CD4-positive, alpha-beta T cell (primary cell): ENCODE measurements at regions not wholly inside any gene's neighbourhood (a gene's known extent, or its start where the extent isn't known, plus 50 kb on each side); places are given as distances from the start of the nearest gene placed in this dataset.
"Not testable (repeated sequence)": the region's sequence is repeated elsewhere in the genome, so short reads cannot be mapped to it uniquely, and the experiment has no call there.

Experiments used
- ATAC-seq: fragments of 200-7000 bp; cut with Tn5 transposase; one replicate; pipeline ENCODE4 v1.10.0; 2022; ENCODE audit warnings: mild to moderate bottlenecking; ENCODE audit not compliant: poor library complexity
- CTCF ChIA-PET: fragments of 350-600 bp; sonication (Branson Sonifier 250); formaldehyde crosslinking; loops from one replicate; lab custom pipeline; 2021; ENCODE audit warnings: antibody characterized with exemption, inconsistent platforms; lab: Charles Lee
- POLR2A ChIA-PET: fragments of 350-600 bp; sonication (Branson Sonifier 250); formaldehyde crosslinking; loops from one replicate; lab custom pipeline; 2021; ENCODE audit warnings: antibody characterized with exemption, inconsistent platforms; lab: Charles Lee
- DNase-seq, 14 experiments: peaks; one replicate each; pipeline ENCODE4 v3.0.0-alpha.2; 2013 to 2020; ENCODE audit warnings: mixed read lengths in 2 of 14
- H3K27ac ChIP-seq, 2 donors: one replicate each; pipeline versions ENCODE4 v1.5.1 to v1.7.0; 2013; ENCODE audit warnings: low read length in 2 of 2, low read depth in 1 of 2, mild to moderate bottlenecking in 1 of 2
- H3K27me3 ChIP-seq, 2 experiments: 1 replicate in 1 of 2; 2 replicates in 1 of 2; pipeline versions ENCODE4 v1.6.1 to v1.7.0; 2013; ENCODE audit warnings: low read length in 2 of 2, control low read depth in 1 of 2, mild to moderate bottlenecking in 1 of 2, moderate library complexity in 1 of 2; ENCODE audit not compliant: insufficient read depth in 2 of 2, control insufficient read depth in 1 of 2
- H3K36me3 ChIP-seq: one replicate; pipeline ENCODE4 v1.6.1; 2013; ENCODE audit warnings: low read length, control low read depth; ENCODE audit not compliant: insufficient read depth
- H3K4me1 ChIP-seq: one replicate; pipeline ENCODE4 v1.6.1; 2013; ENCODE audit warnings: low read length, control low read depth; ENCODE audit not compliant: insufficient read depth
- H3K4me3 ChIP-seq: one replicate; pipeline ENCODE4 v1.5.1; 2013; ENCODE audit warnings: mild to moderate bottlenecking, low read length, moderate library complexity
- H3K9me3 ChIP-seq, 2 experiments: 1 replicate in 1 of 2; 2 replicates in 1 of 2; pipeline versions ENCODE4 v1.6.1 to v1.7.0; 2013; ENCODE audit warnings: low read length in 2 of 2, mild to moderate bottlenecking in 2 of 2, control low read depth in 1 of 2, moderate library complexity in 1 of 2; ENCODE audit not compliant: control insufficient read depth in 1 of 2, insufficient read depth in 1 of 2
- H3K27ac Mint-ChIP-seq: one replicate; pipeline ENCODE4 v1.8.0; 2020; ENCODE audit warnings: mixed read lengths
- H3K27me3 Mint-ChIP-seq: one replicate; pipeline ENCODE4 v1.8.0; 2021; ENCODE audit warnings: mixed read lengths
- H3K36me3 Mint-ChIP-seq: one replicate; pipeline ENCODE4 v1.8.0; 2021; ENCODE audit warnings: low read depth, mixed read lengths
- H3K4me1 Mint-ChIP-seq: one replicate; pipeline ENCODE4 v1.8.0; 2021; ENCODE audit warnings: low read depth, mixed read lengths
- H3K4me3 Mint-ChIP-seq: one replicate; pipeline ENCODE4 v1.8.0; 2020; ENCODE audit warnings: mild to moderate bottlenecking, mixed read lengths
- H3K9me3 Mint-ChIP-seq: one replicate; pipeline ENCODE4 v1.8.0; 2020; ENCODE audit warnings: mixed read lengths
- CTCF ChIP-seq: fragments of 200-600 bp; IDR thresholded peaks from one replicate; pipeline ENCODE4 v1.8.0; 2022; ENCODE audit warnings: antibody characterized with exemption, mild to moderate bottlenecking
- intact Hi-C, 2 experiments: fragments of 100-400 bp; cut with DNase I in 1 of 2; cut with micrococcal nuclease in 1 of 2; formaldehyde crosslinking; loops; one replicate each; pipeline versions ENCODE4 v1.15.1 to v1.9.0; 2023 to 2025; cut with DNase I, micrococcal nuclease

- intact Hi-C loops = no loop called here
- Mint-ChIP-seq H3K9me3 (no peaks in the 10 kb centered on the region), H3K4me3 (no peak overlapping the region), H3K36me3 (no peaks in the 10 kb centered on the region), H3K27ac (no peak overlapping the region), H3K27me3 (peaks cover 9% of the 10 kb centered on the region), H3K4me1 (no peaks in the 10 kb centered on the region)
- Histone ChIP-seq H3K27ac (no peak overlapping the region), H3K36me3 (no peaks in the 10 kb centered on the region), H3K4me1 (peaks cover 3% of the 10 kb centered on the region), H3K9me3 (no peaks in the 10 kb centered on the region), H3K4me3 (no peak overlapping the region), H3K27me3 (no peaks in the 10 kb centered on the region)
- ATAC-seq (no peak), DNase-seq (no peak)
- CTCF ChIA-PET = no interaction called here
- POLR2A ChIA-PET = no interaction called here
- TF ChIP-seq CTCF = no peak
Measured at GRCh38 chr10:27297844-27298521, 57.4 kb upstream of the ACBD5 start.

GRCh38 chr10:27296285-27296684 lies 55.7 kb upstream of the ACBD5 start:
- H3K36me3 Mint-ChIP-seq, H3K27me3 Mint-ChIP-seq, H3K27me3 ChIP-seq, CTCF ChIA-PET, H3K9me3 Mint-ChIP-seq, H3K4me3 Mint-ChIP-seq, H3K9me3 ChIP-seq, ATAC-seq, POLR2A ChIA-PET, intact Hi-C loops, H3K27ac ChIP-seq, H3K36me3 ChIP-seq, H3K4me3 ChIP-seq, H3K27ac Mint-ChIP-seq, H3K4me1 Mint-ChIP-seq, DNase-seq, H3K4me1 ChIP-seq: not testable (repeated sequence)

GRCh38 chr10:27291253-27291895 lies 50.8 kb upstream of the ACBD5 start:
- H3K4me3 ChIP-seq = peak overlapping the region; percentile 15
- H3K27me3 ChIP-seq, H3K9me3 Mint-ChIP-seq, H3K9me3 ChIP-seq, CTCF ChIA-PET, H3K27ac Mint-ChIP-seq, H3K27me3 Mint-ChIP-seq, H3K36me3 ChIP-seq, H3K4me1 ChIP-seq, POLR2A ChIA-PET, ATAC-seq, H3K36me3 Mint-ChIP-seq, H3K27ac ChIP-seq: not testable (repeated sequence)
- peak overlapping the region; percentile 52 for H3K4me3 Mint-ChIP-seq
- H3K4me1 Mint-ChIP-seq = peaks cover 13% of the 10 kb centered on the region
- intact Hi-C loops = loop anchor here in 1 of 2 experiments (5.0 kb wide), 1 partner anchor 49 kb away; the partner anchor contains the start of gene ACBD5
- peak in 1 of 14 experiments; percentile 16 for DNase-seq
